Breast epithelium (tissue), 3 donors: ENCODE measurements at regions not wholly inside any gene's neighbourhood (a gene's known extent, or its start where the extent isn't known, plus 50 kb on each side); places are given as distances from the start of the nearest gene placed in this dataset.

Experiments
- CTCF ChIP-seq, 3 donors: fragments of 450-650 bp; IDR thresholded peaks; one replicate each; pipeline ENCODE4 v1.5.1; 2016 to 2017; ENCODE audit warnings: antibody characterized with exemption in 3 of 3, mild to moderate bottlenecking in 3 of 3, moderate library complexity in 3 of 3
- POLR2AphosphoS5 ChIP-seq, 3 donors: sonication (generic); formaldehyde crosslinking; IDR thresholded peaks; one replicate each; pipeline ENCODE4 v1.6.1; 2017; ENCODE audit warnings: antibody characterized with exemption in 3 of 3

DNA sequence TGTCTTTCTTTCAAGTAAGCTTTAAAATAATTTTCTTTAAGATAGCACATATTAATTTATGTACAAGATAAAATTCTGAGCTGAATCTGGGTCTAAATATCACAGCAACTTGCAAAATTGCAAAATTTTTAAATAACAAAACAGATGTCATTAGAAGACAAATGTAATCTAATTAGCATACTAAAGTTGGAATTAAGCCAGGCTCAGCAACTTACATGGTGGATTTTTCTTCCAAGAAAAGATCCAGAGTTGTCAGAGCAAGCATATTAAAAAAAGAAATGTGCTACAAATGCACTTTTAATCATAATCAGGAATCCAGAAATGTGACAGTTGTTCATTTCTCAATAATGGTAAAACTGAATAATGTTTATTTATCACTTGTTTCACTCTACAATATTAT is 906.9 kb upstream of the INTU start:
- TF ChIP-seq POLR2AphosphoS5 (IDR thresholded peaks at IDR 0.05) (no peak), CTCF (IDR thresholded peaks at IDR 0.05) (no peak)
